ENCODE measurements at regions not wholly inside any gene's neighbourhood (a gene's known extent, or its start where the extent isn't known, plus 50 kb on each side); places are given as distances from the start of the nearest gene placed in this dataset.

DNA sequence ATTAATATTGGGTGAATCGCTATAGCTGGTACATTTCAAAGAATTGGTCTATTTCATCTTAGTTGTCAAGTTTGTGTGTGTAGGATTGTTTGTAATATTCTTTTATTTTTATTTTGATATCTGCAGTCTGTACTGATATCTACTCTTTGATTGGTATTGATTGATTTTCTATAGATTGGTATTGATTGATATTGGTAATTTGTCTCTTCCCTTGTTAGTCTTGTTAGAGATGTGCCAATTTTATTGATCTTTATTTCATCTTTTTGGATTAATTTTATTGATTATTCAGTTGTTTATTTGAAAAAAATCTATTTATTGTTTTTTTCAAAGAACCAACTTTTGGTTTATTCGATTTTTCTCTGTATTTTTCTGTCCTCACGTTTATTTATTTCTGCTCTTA, 61.4 kb downstream of the TM2D3 start:
- TF ChIP-seq, protein P1, sequence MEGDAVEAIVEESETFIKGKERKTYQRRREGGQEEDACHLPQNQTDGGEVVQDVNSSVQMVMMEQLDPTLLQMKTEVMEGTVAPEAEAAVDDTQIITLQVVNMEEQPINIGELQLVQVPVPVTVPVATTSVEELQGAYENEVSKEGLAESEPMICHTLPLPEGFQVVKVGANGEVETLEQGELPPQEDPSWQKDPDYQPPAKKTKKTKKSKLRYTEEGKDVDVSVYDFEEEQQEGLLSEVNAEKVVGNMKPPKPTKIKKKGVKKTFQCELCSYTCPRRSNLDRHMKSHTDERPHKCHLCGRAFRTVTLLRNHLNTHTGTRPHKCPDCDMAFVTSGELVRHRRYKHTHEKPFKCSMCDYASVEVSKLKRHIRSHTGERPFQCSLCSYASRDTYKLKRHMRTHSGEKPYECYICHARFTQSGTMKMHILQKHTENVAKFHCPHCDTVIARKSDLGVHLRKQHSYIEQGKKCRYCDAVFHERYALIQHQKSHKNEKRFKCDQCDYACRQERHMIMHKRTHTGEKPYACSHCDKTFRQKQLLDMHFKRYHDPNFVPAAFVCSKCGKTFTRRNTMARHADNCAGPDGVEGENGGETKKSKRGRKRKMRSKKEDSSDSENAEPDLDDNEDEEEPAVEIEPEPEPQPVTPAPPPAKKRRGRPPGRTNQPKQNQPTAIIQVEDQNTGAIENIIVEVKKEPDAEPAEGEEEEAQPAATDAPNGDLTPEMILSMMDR (IDR thresholded peaks at IDR 0.05), result no peak
- TF ChIP-seq EP300 (IDR thresholded peaks at IDR 0.05) (no peak), POLR2AphosphoS5 (IDR thresholded peaks at IDR 0.05) (no peak)
